NCI-H1417 (cell line): ENCODE measurements at regions not wholly inside any gene's neighbourhood (a gene's known extent, or its start where the extent isn't known, plus 50 kb on each side); places are given as distances from the start of the nearest gene placed in this dataset.
A peak's percentile ranks its signal among the peaks of the same experiment; 100 is the strongest.

Experiments used
- DNase-seq, 3 experiments: peaks; one replicate each; lab custom pipeline; 2025; lab: John Stamatoyannopoulos, UW

GRCh38 chr15:29554531-29554930, 267.7 kb downstream of the TJP1 start:
- DNase-seq = no peak

GRCh38 chr15:29550834-29551465, 271.3 kb downstream of the TJP1 start:
- peak in 1 of 3 experiments; percentile 26 for DNase-seq

GRCh38 chr15:29548006-29548405, 274.3 kb downstream of the TJP1 start:
- DNase-seq = no peak

- DNase-seq = no peak
Measured at GRCh38 chr15:29544513-29545128, 275.0 kb upstream of the NSMCE3 start.

- DNase-seq = peak in 2 of 3 experiments; percentile 66 to 91
Measured at GRCh38 chr15:29542994-29543393, 273.4 kb upstream of the NSMCE3 start.

GRCh38 chr15:29541309-29541708, 271.7 kb upstream of the NSMCE3 start:
- no peak for DNase-seq

GRCh38 chr15:29540479-29540878, 270.9 kb upstream of the NSMCE3 start:
- no peak for DNase-seq

GRCh38 chr15:29539736-29540135, 270.1 kb upstream of the NSMCE3 start:
- DNase-seq = no peak

- DNase-seq = no peak
Measured at GRCh38 chr15:29538044-29538443, 268.4 kb upstream of the NSMCE3 start.

GRCh38 chr15:29535952-29536351, 266.3 kb upstream of the NSMCE3 start:
- DNase-seq = no peak

GRCh38 chr15:29534378-29534777, 264.8 kb upstream of the NSMCE3 start:
- no peak for DNase-seq

- DNase-seq = no peak
Measured at GRCh38 chr15:29533647-29534046, 264.0 kb upstream of the NSMCE3 start.

- DNase-seq = no peak
Measured at GRCh38 chr15:29532296-29532695, 262.7 kb upstream of the NSMCE3 start.

GRCh38 chr15:29530966-29531365, 261.3 kb upstream of the NSMCE3 start:
- no peak for DNase-seq

GRCh38 chr15:29529043-29529442, 259.4 kb upstream of the NSMCE3 start:
- DNase-seq = no peak

GRCh38 chr15:29528276-29528675, 258.7 kb upstream of the NSMCE3 start:
- DNase-seq = no peak

- DNase-seq = no peak
Measured at GRCh38 chr15:29526802-29527201, 257.2 kb upstream of the NSMCE3 start.

- peak in 2 of 3 experiments; percentile 70 to 93 for DNase-seq
Measured at GRCh38 chr15:29522373-29523276, 253.0 kb upstream of the NSMCE3 start.

GRCh38 chr15:29518442-29518841, 248.8 kb upstream of the NSMCE3 start:
- no peak for DNase-seq

GRCh38 chr15:29517829-29518228, 248.2 kb upstream of the NSMCE3 start:
- no peak for DNase-seq

GRCh38 chr15:29516929-29517328, 247.3 kb upstream of the NSMCE3 start:
- DNase-seq = no peak

- no peak for DNase-seq
Measured at GRCh38 chr15:29514926-29515325, 245.3 kb upstream of the NSMCE3 start.

GRCh38 chr15:29511663-29512062, 242.0 kb upstream of the NSMCE3 start:
- no peak for DNase-seq
